DMS114 treated with DMSO at 0.1 percent for 48 hours (cell line): ENCODE measurements at regions not wholly inside any gene's neighbourhood (a gene's known extent, or its start where the extent isn't known, plus 50 kb on each side); places are given as distances from the start of the nearest gene placed in this dataset.

ENCODE experiments used
- DNase-seq: peaks from one replicate; lab custom pipeline; 2025; ENCODE audit not compliant: unreplicated experiment; lab: John Stamatoyannopoulos, UW

GRCh38 chr16:77590707-77591106 lies 131.6 kb upstream of the NUDT7 start:
- no peak for DNase-seq

GRCh38 chr16:77591347-77591746 lies 131.0 kb upstream of the NUDT7 start:
- no peak for DNase-seq

- DNase-seq: no peak
Observed at GRCh38 chr16:77592021-77592420, 130.3 kb upstream of the NUDT7 start.

- no peak for DNase-seq
Observed at GRCh38 chr16:77594057-77594456, 128.3 kb upstream of the NUDT7 start.

GRCh38 chr16:77594799-77595596 lies 127.3 kb upstream of the NUDT7 start:
- no peak for DNase-seq

GRCh38 chr16:77596261-77596660 lies 126.1 kb upstream of the NUDT7 start:
- DNase-seq: no peak

GRCh38 chr16:77599793-77600415 lies 122.4 kb upstream of the NUDT7 start:
- peak; percentile 72 for DNase-seq

- no peak for DNase-seq
Observed at GRCh38 chr16:77600555-77600954, 121.8 kb upstream of the NUDT7 start.

- DNase-seq: no peak
Observed at GRCh38 chr16:77603656-77604055, 118.7 kb upstream of the NUDT7 start.

- DNase-seq: no peak
Observed at GRCh38 chr16:77610496-77610895, 111.8 kb upstream of the NUDT7 start.

GRCh38 chr16:77611386-77611785 lies 110.9 kb upstream of the NUDT7 start:
- no peak for DNase-seq

GRCh38 chr16:77612596-77612995 lies 109.7 kb upstream of the NUDT7 start:
- no peak for DNase-seq

- DNase-seq: no peak
Observed at GRCh38 chr16:77613095-77613494, 109.2 kb upstream of the NUDT7 start.

- no peak for DNase-seq
Observed at GRCh38 chr16:77617553-77617952, 104.8 kb upstream of the NUDT7 start.

GRCh38 chr16:77617996-77618395 lies 104.3 kb upstream of the NUDT7 start:
- no peak for DNase-seq

- DNase-seq: no peak
Observed at GRCh38 chr16:77618951-77619350, 103.4 kb upstream of the NUDT7 start.

GRCh38 chr16:77624085-77624484 lies 98.2 kb upstream of the NUDT7 start:
- DNase-seq: no peak

GRCh38 chr16:77636615-77637014 lies 85.7 kb upstream of the NUDT7 start:
- no peak for DNase-seq

GRCh38 chr16:77637940-77638339 lies 84.4 kb upstream of the NUDT7 start:
- DNase-seq: no peak

GRCh38 chr16:77643176-77643575 lies 79.1 kb upstream of the NUDT7 start:
- DNase-seq: no peak

GRCh38 chr16:77645764-77646163 lies 76.5 kb upstream of the NUDT7 start:
- DNase-seq: no peak

GRCh38 chr16:77647726-77648125 lies 74.6 kb upstream of the NUDT7 start:
- DNase-seq: no peak

- no peak for DNase-seq
Observed at GRCh38 chr16:77650761-77651160, 71.6 kb upstream of the NUDT7 start.
